GM06990 (cell line): ENCODE measurements at regions not wholly inside any gene's neighbourhood (a gene's known extent, or its start where the extent isn't known, plus 50 kb on each side); places are given as distances from the start of the nearest gene placed in this dataset.

Experiments used
- DNase-seq: peaks from one replicate; pipeline ENCODE4 v3.0.0-alpha.2; 2011; ENCODE audit not compliant: insufficient read length; ENCODE audit errors: extremely low read depth
- H3K27me3 ChIP-seq: replicated peaks from 2 replicates; pipeline ENCODE4 v1.6.0; 2011; ENCODE audit warnings: low read length; ENCODE audit not compliant: control insufficient read depth, insufficient read depth
- H3K36me3 ChIP-seq: 2 replicates; pipeline ENCODE4 v1.5.1; 2011; ENCODE audit warnings: low read length; ENCODE audit not compliant: control insufficient read depth, insufficient read depth
- H3K4me3 ChIP-seq: replicated peaks from 2 replicates; pipeline ENCODE4 v1.5.1; 2011; ENCODE audit warnings: low read depth, mild to moderate bottlenecking, control low read depth, low read length
- TF ChIP-seq, protein P1 (sequence below): IDR thresholded peaks from 2 replicates; pipeline ENCODE4 v1.5.1; 2011; ENCODE audit warnings: low read length, control low read depth, mild to moderate bottlenecking, inconsistent platforms; ENCODE audit not compliant: insufficient read depth, poor library complexity, severe bottlenecking

DNA sequence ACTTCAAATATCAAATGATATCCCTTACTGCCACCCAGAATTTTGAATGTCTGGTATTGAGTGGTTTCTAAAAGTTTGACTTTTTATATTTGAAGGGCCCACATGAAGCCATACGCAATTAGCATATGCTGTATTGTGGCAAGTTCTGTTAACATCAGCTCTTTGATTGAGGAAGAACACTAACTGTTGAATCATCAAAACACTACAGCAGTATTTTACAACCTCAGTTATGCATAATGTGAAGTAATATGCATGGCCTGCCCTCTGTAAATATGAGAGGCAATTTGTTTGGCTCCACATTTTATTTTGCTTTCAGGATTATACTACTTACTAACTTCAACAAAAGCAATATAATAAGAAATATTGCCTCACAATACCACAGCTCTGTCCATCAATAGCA is 62.2 kb upstream of the DMD start:
- H3K36me3 ChIP-seq = no peaks in the 10 kb centered on the region
- no peaks in the 10 kb centered on the region for H3K27me3 ChIP-seq
- H3K4me3 ChIP-seq = no peak overlapping the region
- DNase-seq = no peak
- TF ChIP-seq, protein P1, sequence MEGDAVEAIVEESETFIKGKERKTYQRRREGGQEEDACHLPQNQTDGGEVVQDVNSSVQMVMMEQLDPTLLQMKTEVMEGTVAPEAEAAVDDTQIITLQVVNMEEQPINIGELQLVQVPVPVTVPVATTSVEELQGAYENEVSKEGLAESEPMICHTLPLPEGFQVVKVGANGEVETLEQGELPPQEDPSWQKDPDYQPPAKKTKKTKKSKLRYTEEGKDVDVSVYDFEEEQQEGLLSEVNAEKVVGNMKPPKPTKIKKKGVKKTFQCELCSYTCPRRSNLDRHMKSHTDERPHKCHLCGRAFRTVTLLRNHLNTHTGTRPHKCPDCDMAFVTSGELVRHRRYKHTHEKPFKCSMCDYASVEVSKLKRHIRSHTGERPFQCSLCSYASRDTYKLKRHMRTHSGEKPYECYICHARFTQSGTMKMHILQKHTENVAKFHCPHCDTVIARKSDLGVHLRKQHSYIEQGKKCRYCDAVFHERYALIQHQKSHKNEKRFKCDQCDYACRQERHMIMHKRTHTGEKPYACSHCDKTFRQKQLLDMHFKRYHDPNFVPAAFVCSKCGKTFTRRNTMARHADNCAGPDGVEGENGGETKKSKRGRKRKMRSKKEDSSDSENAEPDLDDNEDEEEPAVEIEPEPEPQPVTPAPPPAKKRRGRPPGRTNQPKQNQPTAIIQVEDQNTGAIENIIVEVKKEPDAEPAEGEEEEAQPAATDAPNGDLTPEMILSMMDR = no peak

DNA sequence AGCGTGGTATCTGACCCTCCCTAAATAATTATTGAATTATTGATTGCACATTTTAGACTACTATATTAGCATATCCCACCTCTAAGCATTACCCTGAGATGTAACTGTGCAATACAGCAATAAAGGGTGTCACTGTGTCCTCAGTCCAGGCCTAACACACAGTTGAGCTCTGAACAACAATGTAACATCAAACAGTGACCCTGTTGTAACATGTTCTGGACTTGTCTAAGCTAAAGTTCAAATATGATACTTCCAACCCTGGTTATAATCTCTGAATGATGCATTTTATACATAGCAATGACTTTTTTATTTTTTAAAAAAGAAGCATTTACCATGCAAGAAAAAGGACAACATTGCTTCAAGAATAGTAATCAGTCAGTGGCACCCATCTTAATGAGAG is 61.6 kb upstream of the DMD start:
- no peaks in the 10 kb centered on the region for H3K36me3 ChIP-seq
- TF ChIP-seq, protein P1 = no peak
- H3K27me3 ChIP-seq = no peaks in the 10 kb centered on the region
- DNase-seq = no peak
- H3K4me3 ChIP-seq = no peak overlapping the region
